CD14-positive monocyte (primary cell): ENCODE measurements at regions not wholly inside any gene's neighbourhood (a gene's known extent, or its start where the extent isn't known, plus 50 kb on each side); places are given as distances from the start of the nearest gene placed in this dataset.

Experiments
- DNase-seq, 3 donors: peaks; one replicate each; pipeline ENCODE4 v3.0.0-alpha.2; 2011 to 2022
- H2AFZ ChIP-seq: 2 replicates; pipeline ENCODE4 v1.6.0; 2012; ENCODE audit warnings: mild to moderate bottlenecking, low read depth, low read length, inconsistent platforms; ENCODE audit not compliant: insufficient read depth, poor library complexity, severe bottlenecking
- H3K27ac ChIP-seq, 2 donors: 1 replicate in 1 of 2; 2 replicates in 1 of 2; pipeline ENCODE4 v1.5.1; 2012 to 2013; ENCODE audit warnings: low read length in 2 of 2, control low read depth in 1 of 2, inconsistent platforms in 1 of 2, low read depth in 1 of 2, mild to moderate bottlenecking in 1 of 2
- H3K27me3 ChIP-seq, 2 donors: one replicate each; pipeline versions ENCODE4 v1.6.0 to v1.6.1; 2011 to 2013; ENCODE audit warnings: low read length in 2 of 2; ENCODE audit not compliant: control insufficient read depth in 2 of 2, insufficient read depth in 2 of 2
- H3K36me3 ChIP-seq, 2 donors: replicated peaks in 1 of 2; 1 replicate in 1 of 2; 2 replicates in 1 of 2; pipeline versions ENCODE4 v1.5.1 to v1.6.1; 2012 to 2013; ENCODE audit warnings: low read length in 2 of 2, control low read depth in 1 of 2, inconsistent platforms in 1 of 2, mild to moderate bottlenecking in 1 of 2; ENCODE audit not compliant: insufficient read depth in 2 of 2, control insufficient read depth in 1 of 2
- H3K4me1 ChIP-seq, 2 donors: 1 replicate in 1 of 2; 2 replicates in 1 of 2; pipeline versions ENCODE4 v1.5.1 to v1.6.1; 2012 to 2013; ENCODE audit warnings: low read length in 2 of 2, control low read depth in 1 of 2, inconsistent platforms in 1 of 2, mild to moderate bottlenecking in 1 of 2, moderate library complexity in 1 of 2; ENCODE audit not compliant: insufficient read depth in 2 of 2, control insufficient read depth in 1 of 2
- H3K4me2 ChIP-seq: replicated peaks from 2 replicates; pipeline ENCODE3; 2012; ENCODE audit warnings: low read length, moderate library complexity, mild to moderate bottlenecking; ENCODE audit not compliant: poor library complexity, severe bottlenecking; ENCODE audit errors: extremely low read depth
- H3K4me3 ChIP-seq, 3 experiments: fragments of 200-600 bp in 1 of 3; sonication (generic) in 1 of 3; replicated peaks in 1 of 3; 1 replicate in 2 of 3; 2 replicates in 1 of 3; pipeline ENCODE4 v1.5.1; 2011 to 2013; ENCODE audit warnings: low read length in 3 of 3, mild to moderate bottlenecking in 3 of 3, control low read depth in 2 of 3, low read depth in 2 of 3, inconsistent platforms in 1 of 3, moderate library complexity in 1 of 3
- H3K79me2 ChIP-seq: 2 replicates; pipeline ENCODE4 v1.6.0; 2012; ENCODE audit warnings: mild to moderate bottlenecking, control low read depth, inconsistent platforms, low read length, moderate library complexity; ENCODE audit not compliant: insufficient read depth
- H3K9ac ChIP-seq: 2 replicates; pipeline ENCODE4 v1.6.0; 2017; ENCODE audit warnings: low read length, mild to moderate bottlenecking; ENCODE audit not compliant: insufficient read depth, poor library complexity, severe bottlenecking
- H3K9me3 ChIP-seq, 2 donors: replicated peaks in 1 of 2; 1 replicate in 1 of 2; 2 replicates in 1 of 2; pipeline versions ENCODE4 v1.5.1 to v1.6.1; 2012 to 2013; ENCODE audit warnings: low read length in 2 of 2, control low read depth in 1 of 2; ENCODE audit not compliant: control insufficient read depth in 1 of 2, insufficient read depth in 1 of 2
- H4K20me1 ChIP-seq: 2 replicates; pipeline ENCODE4 v1.6.0; 2012; ENCODE audit warnings: mild to moderate bottlenecking, low read length, control low read depth, moderate library complexity; ENCODE audit not compliant: insufficient read depth
- H3K27ac Mint-ChIP-seq, 7 donors: one replicate each; pipeline ENCODE4 v1.8.0; 2020; ENCODE audit warnings: mild to moderate bottlenecking in 7 of 7, mixed read lengths in 7 of 7, moderate library complexity in 6 of 7, inconsistent platforms in 2 of 7
- H3K27me3 Mint-ChIP-seq, 3 donors: one replicate each; pipeline ENCODE4 v1.8.0; 2021 to 2022; ENCODE audit warnings: low read depth in 3 of 3, mild to moderate bottlenecking in 3 of 3, mixed read lengths in 3 of 3, moderate library complexity in 3 of 3, inconsistent platforms in 1 of 3
- H3K36me3 Mint-ChIP-seq, 2 donors: one replicate each; pipeline ENCODE4 v1.8.0; 2020; ENCODE audit warnings: mixed read lengths in 2 of 2, inconsistent platforms in 1 of 2, mild to moderate bottlenecking in 1 of 2
- H3K4me1 Mint-ChIP-seq: one replicate; pipeline ENCODE4 v1.8.0; 2020; ENCODE audit warnings: mild to moderate bottlenecking, mixed read lengths
- H3K4me3 Mint-ChIP-seq, 2 donors: one replicate each; pipeline ENCODE4 v1.8.0; 2020; ENCODE audit warnings: mild to moderate bottlenecking in 2 of 2, mixed read lengths in 2 of 2, moderate library complexity in 1 of 2
- H3K9me3 Mint-ChIP-seq, 7 donors: one replicate each; pipeline ENCODE4 v1.8.0; 2020 to 2022; ENCODE audit warnings: mixed read lengths in 7 of 7, mild to moderate bottlenecking in 6 of 7, moderate library complexity in 6 of 7, inconsistent platforms in 2 of 7
- WGBS: methylation state at CpG from one replicate; pipeline ENCODE4 v1.1.5; 2013; ENCODE audit warnings: missing lambda C conversion rate; ENCODE audit not compliant: insufficient coverage; 5-methylcytosine and 5-hydroxymethylcytosine counted together
- intact Hi-C, 2 donors: fragments of 100-400 bp; cut with micrococcal nuclease; formaldehyde crosslinking; loops; one replicate each; pipeline versions ENCODE4 v1.15.0 to v1.15.1; 2023
- TF ChIP-seq, protein P1 (sequence below): fragments of 200-600 bp; IDR thresholded peaks from one replicate; pipeline ENCODE4 v1.8.0; 2022; ENCODE audit warnings: antibody characterized with exemption, mild to moderate bottlenecking

DNA sequence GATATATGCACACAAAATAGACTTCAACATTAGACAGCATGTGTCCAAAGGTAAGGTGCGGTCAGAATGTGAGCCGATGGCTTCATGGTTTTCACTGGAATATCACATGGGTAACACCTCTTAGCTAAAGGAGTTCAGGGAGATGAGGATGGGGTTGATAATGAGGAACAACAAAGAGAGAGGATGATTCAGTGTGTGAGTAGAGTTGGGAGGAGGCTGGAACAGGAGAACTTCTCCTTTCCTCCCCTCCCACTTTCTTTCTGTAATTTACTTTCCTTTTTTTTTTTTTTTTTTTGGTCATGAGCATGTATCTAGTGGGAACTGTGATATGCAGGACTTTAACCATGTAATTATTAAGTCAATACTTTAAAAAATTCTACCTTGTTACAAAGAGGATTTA is 99.4 kb downstream of the FASLG start:
- Mint-ChIP-seq H3K27ac (peak overlapping the region in 4 of 7 donors; percentile 31 to 61 (median 40)), H3K36me3 (no peaks in the 10 kb centered on the region), H3K4me3 (no peak overlapping the region), H3K27me3 (peaks cover 0 to 9% (median 3%) of the 10 kb centered on the region in 3 donors), H3K4me1 (peaks cover 26% of the 10 kb centered on the region), H3K9me3 (no peaks in the 10 kb centered on the region)
- intact Hi-C loops, result loop anchor here in 1 of 2 donors (10.0 kb wide), 1 partner anchor 67 kb away; no protein-coding TSS in a partner anchor
- 100% methylated on average over 1 of the region's 2 CpGs for WGBS
- Histone ChIP-seq H3K4me1 (peaks cover 6 to 32% of the 10 kb centered on the region in 2 donors), H3K27ac (no peak overlapping the region), H3K9me3 (no peaks in the 10 kb centered on the region), H3K4me3 (no peak overlapping the region), H4K20me1 (no peaks in the 10 kb centered on the region), H3K27me3 (no peaks in the 10 kb centered on the region), H3K36me3 (no peaks in the 10 kb centered on the region), H2AFZ (no peak overlapping the region), H3K9ac (no peak overlapping the region), H3K4me2 (no peak overlapping the region), H3K79me2 (no peaks in the 10 kb centered on the region)
- TF ChIP-seq, protein P1, sequence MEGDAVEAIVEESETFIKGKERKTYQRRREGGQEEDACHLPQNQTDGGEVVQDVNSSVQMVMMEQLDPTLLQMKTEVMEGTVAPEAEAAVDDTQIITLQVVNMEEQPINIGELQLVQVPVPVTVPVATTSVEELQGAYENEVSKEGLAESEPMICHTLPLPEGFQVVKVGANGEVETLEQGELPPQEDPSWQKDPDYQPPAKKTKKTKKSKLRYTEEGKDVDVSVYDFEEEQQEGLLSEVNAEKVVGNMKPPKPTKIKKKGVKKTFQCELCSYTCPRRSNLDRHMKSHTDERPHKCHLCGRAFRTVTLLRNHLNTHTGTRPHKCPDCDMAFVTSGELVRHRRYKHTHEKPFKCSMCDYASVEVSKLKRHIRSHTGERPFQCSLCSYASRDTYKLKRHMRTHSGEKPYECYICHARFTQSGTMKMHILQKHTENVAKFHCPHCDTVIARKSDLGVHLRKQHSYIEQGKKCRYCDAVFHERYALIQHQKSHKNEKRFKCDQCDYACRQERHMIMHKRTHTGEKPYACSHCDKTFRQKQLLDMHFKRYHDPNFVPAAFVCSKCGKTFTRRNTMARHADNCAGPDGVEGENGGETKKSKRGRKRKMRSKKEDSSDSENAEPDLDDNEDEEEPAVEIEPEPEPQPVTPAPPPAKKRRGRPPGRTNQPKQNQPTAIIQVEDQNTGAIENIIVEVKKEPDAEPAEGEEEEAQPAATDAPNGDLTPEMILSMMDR, result no peak
- peak; percentile 45 to 64 (median 58) for DNase-seq

GRCh38 chr1:172760121-172760520 is 101.2 kb downstream of the FASLG start:
- H3K4me2 ChIP-seq, result no peak overlapping the region
- Mint-ChIP-seq H3K27me3 (peaks cover 0 to 6% (median 5%) of the 10 kb centered on the region in 3 donors), H3K36me3 (no peaks in the 10 kb centered on the region), H3K9me3 (no peaks in the 10 kb centered on the region), H3K27ac (no peak overlapping the region), H3K4me1 (peaks cover 21% of the 10 kb centered on the region), H3K4me3 (no peak overlapping the region)
- WGBS, result 100% methylated on average over 1 of the region's 3 CpGs
- H3K4me1 ChIP-seq, result peaks cover 3 to 25% of the 10 kb centered on the region in 2 donors
- no peaks in the 10 kb centered on the region for H3K9me3 ChIP-seq
- H4K20me1 ChIP-seq, result no peaks in the 10 kb centered on the region
- DNase-seq, result no peak
- no peak overlapping the region for H2AFZ ChIP-seq
- TF ChIP-seq, protein P1, result no peak
- no peaks in the 10 kb centered on the region for H3K79me2 ChIP-seq
- no peaks in the 10 kb centered on the region for H3K27me3 ChIP-seq
- no peaks in the 10 kb centered on the region for H3K36me3 ChIP-seq
- no peak overlapping the region for H3K4me3 ChIP-seq
- no peak overlapping the region for H3K9ac ChIP-seq
- no peak overlapping the region for H3K27ac ChIP-seq
- intact Hi-C loops, result no loop called here
